ENCODE measurements at regions not wholly inside any gene's neighbourhood (a gene's known extent, or its start where the extent isn't known, plus 50 kb on each side); places are given as distances from the start of the nearest gene placed in this dataset.

- TF ChIP-seq POLR2A (IDR thresholded peaks at IDR 0.05) (no peak), CTCF (IDR thresholded peaks at IDR 0.05) (no peak), POLR2AphosphoS5 (IDR thresholded peaks at IDR 0.05; ENCODE audit: insufficient read depth in 1 of 2, low read depth in 1 of 2) (no peak)
Measured at GRCh38 chr9:13613296-13613695, 333.8 kb upstream of the MPDZ start.

Data from vagina (tissue), 2 donors.